ENCODE measurements at regions not wholly inside any gene's neighbourhood (a gene's known extent, or its start where the extent isn't known, plus 50 kb on each side); places are given as distances from the start of the nearest gene placed in this dataset.
"Not testable (repeated sequence)": the region's sequence is repeated elsewhere in the genome, so short reads cannot be mapped to it uniquely, and the experiment has no call there.

- Histone ChIP-seq H3K27ac (no peak overlapping the region), H3K27me3 (peaks cover 0 to 12% (median 0%) of the 10 kb centered on the region in 9 donors), H3K4me3 (no peak overlapping the region), H3K36me3 (no peaks in the 10 kb centered on the region), H3K9me3 (no peaks in the 10 kb centered on the region), H3K4me1 (peaks cover 0 to 10% (median 0%) of the 10 kb centered on the region in 12 donors)
- no peak for ATAC-seq
- TF ChIP-seq CTCF (IDR thresholded peaks at IDR 0.05) (no peak), POLR2A (IDR thresholded peaks at IDR 0.05) (no peak)
- DNase-seq, result no peak
- intact Hi-C loops (cut with DNase I), result no loop called here
- WGBS, 4 donors, result 83 to 93% (median 85%) methylated on average over 6 to 7 of the region's 7 CpGs
Measured at GRCh38 chr12:11497438-11497837, 102.1 kb upstream of the PRB2 start.

GRCh38 chr12:11497995-11498394 lies 102.6 kb upstream of the PRB2 start:
- ATAC-seq, result no peak
- intact Hi-C loops (cut with DNase I), result no loop called here
- DNase-seq, result no peak
- no peak overlapping the region for H3K4me3 ChIP-seq
- H3K36me3 ChIP-seq, result no peaks in the 10 kb centered on the region
- peaks cover 0 to 7% (median 0%) of the 10 kb centered on the region in 9 donors for H3K27me3 ChIP-seq
- peaks cover 0 to 10% (median 0%) of the 10 kb centered on the region in 12 donors for H3K4me1 ChIP-seq
- TF ChIP-seq CTCF (IDR thresholded peaks at IDR 0.05) (no peak), POLR2A (IDR thresholded peaks at IDR 0.05) (no peak)
- H3K27ac ChIP-seq, result no peak overlapping the region
- whole genome bisulfite sequencing, 4 donors, result 79 to 88% (median 84%) methylated on average over 4 of the region's 4 CpGs
- no peaks in the 10 kb centered on the region for H3K9me3 ChIP-seq

- H3K27ac ChIP-seq; H3K4me3 ChIP-seq; H3K27me3 ChIP-seq; DNase-seq; H3K4me1 ChIP-seq; intact Hi-C loops (cut with DNase I); H3K36me3 ChIP-seq; H3K9me3 ChIP-seq; ATAC-seq: not testable (repeated sequence)
- WGBS, 4 donors, result 23 to 55% (median 39%) methylated on average over 3 of the region's 3 CpGs
Measured at GRCh38 chr12:11498574-11498973, 103.2 kb upstream of the PRB2 start.

GRCh38 chr12:11499806-11500187 lies 104.4 kb upstream of the PRB2 start:
- intact Hi-C loops (cut with DNase I), result no loop called here
- 44 to 71% (median 70%) methylated on average over 6 to 11 of the region's 11 CpGs for WGBS, 4 donors

More at GRCh38 chr12:11499806-11500187, 104.4 kb upstream of the PRB2 start:
- Histone ChIP-seq H3K4me3 (no peak overlapping the region), H3K27ac (no peak overlapping the region), H3K4me1 (peaks cover 0 to 10% (median 0%) of the 10 kb centered on the region in 12 donors), H3K27me3 (peaks cover 0 to 7% (median 0%) of the 10 kb centered on the region in 9 donors), H3K36me3 (no peaks in the 10 kb centered on the region), H3K9me3 (no peaks in the 10 kb centered on the region)
- ATAC-seq, result no peak
- no peak for DNase-seq
- TF ChIP-seq POLR2A (IDR thresholded peaks at IDR 0.05), result no peak
- TF ChIP-seq CTCF (IDR thresholded peaks at IDR 0.05), result no peak
